HL-60 (cell line): ENCODE measurements at regions not wholly inside any gene's neighbourhood (a gene's known extent, or its start where the extent isn't known, plus 50 kb on each side); places are given as distances from the start of the nearest gene placed in this dataset.

Experiments used
- DNase-seq, 2 experiments: peaks; one replicate each; pipeline ENCODE4 v3.0.0-alpha.2; 2010 to 2020; ENCODE audit warnings: low read depth in 1 of 2, low spot score in 1 of 2
- H3K27ac ChIP-seq: fragments of 250-450 bp; sonication (Bioruptor Pico); replicated peaks from 2 replicates; pipeline ENCODE4 v1.5.1; 2020; ENCODE audit warnings: mild to moderate bottlenecking, moderate library complexity
- H3K27me3 ChIP-seq: fragments of 250-450 bp; sonication (Bioruptor Pico); 2 replicates; pipeline ENCODE4 v1.5.1; 2021; ENCODE audit warnings: mild to moderate bottlenecking, moderate library complexity; ENCODE audit not compliant: insufficient read depth, poor library complexity, severe bottlenecking
- H3K4me3 ChIP-seq: replicated peaks from 2 replicates; pipeline ENCODE4 v1.5.1; 2011; ENCODE audit warnings: mild to moderate bottlenecking, control low read depth, low read length; ENCODE audit not compliant: insufficient read depth
- CTCF ChIP-seq: IDR thresholded peaks from one replicate; pipeline ENCODE4 v1.5.1; 2011; ENCODE audit warnings: low read length, control low read depth, inconsistent platforms; ENCODE audit not compliant: insufficient read depth
- GABPA ChIP-seq: IDR thresholded peaks from 2 replicates; pipeline ENCODE4 v1.6.1; 2012; ENCODE audit warnings: low read depth
- POLR2AphosphoS5 ChIP-seq: IDR thresholded peaks from 2 replicates; pipeline ENCODE4 v1.6.1; 2012; ENCODE audit warnings: low read depth
- REST ChIP-seq: IDR thresholded peaks from 2 replicates; pipeline ENCODE4 v1.6.1; 2012; ENCODE audit warnings: low read depth; ENCODE audit not compliant: insufficient replicate concordance
- SPI1 ChIP-seq: IDR thresholded peaks from 2 replicates; pipeline ENCODE4 v1.6.1; 2012; ENCODE audit warnings: low read depth, mild to moderate bottlenecking, borderline replicate concordance

GRCh38 chr5:130893006-130893405 is 272.1 kb downstream of the HINT1 start:
- H3K4me3 ChIP-seq: no peak overlapping the region
- TF ChIP-seq CTCF (no peak), GABPA (no peak), SPI1 (no peak), POLR2AphosphoS5 (no peak)
- no peak for DNase-seq
- H3K27ac ChIP-seq: no peak overlapping the region
- no peaks in the 10 kb centered on the region for H3K27me3 ChIP-seq

- DNase-seq: no peak
- Histone ChIP-seq H3K27me3 (no peaks in the 10 kb centered on the region), H3K4me3 (no peak overlapping the region), H3K27ac (no peak overlapping the region)
- no peak for TF ChIP-seq POLR2AphosphoS5
- no peak for TF ChIP-seq REST
- no peak for TF ChIP-seq GABPA
- TF ChIP-seq SPI1: no peak
- no peak for TF ChIP-seq CTCF
These were observed 274.4 kb downstream of the HINT1 start for GRCh38 chr5:130890610-130891009.

GRCh38 chr5:130885691-130886090 is 279.4 kb downstream of the HINT1 start:
- no peak for DNase-seq
- no peak for TF ChIP-seq POLR2AphosphoS5
- no peak for TF ChIP-seq SPI1
- TF ChIP-seq CTCF: no peak
- no peak for TF ChIP-seq REST
- no peak for TF ChIP-seq GABPA

GRCh38 chr5:130885027-130885426 is 280.0 kb downstream of the HINT1 start:
- TF ChIP-seq GABPA (no peak), CTCF (no peak), POLR2AphosphoS5 (no peak), SPI1 (no peak), REST (no peak)
- no peak for DNase-seq

More at GRCh38 chr5:130885691-130886090, 279.4 kb downstream of the HINT1 start:
- no peak overlapping the region for H3K4me3 ChIP-seq
- no peaks in the 10 kb centered on the region for H3K27me3 ChIP-seq
- H3K27ac ChIP-seq: no peak overlapping the region

More at GRCh38 chr5:130885027-130885426, 280.0 kb downstream of the HINT1 start:
- Histone ChIP-seq H3K27ac (no peak overlapping the region), H3K27me3 (no peaks in the 10 kb centered on the region), H3K4me3 (no peak overlapping the region)
